HEK293 (cell line): ENCODE measurements at regions not wholly inside any gene's neighbourhood (a gene's known extent, or its start where the extent isn't known, plus 50 kb on each side); places are given as distances from the start of the nearest gene placed in this dataset.

Source experiments
- CTCF ChIA-PET: fragments of 350-600 bp; formaldehyde crosslinking; extraction: SDS; loops from one replicate; lab custom pipeline; 2021; ENCODE audit warnings: antibody characterized with exemption; lab: Yijun Ruan, JAX
- POLR2A ChIA-PET: fragments of 300-600 bp; formaldehyde crosslinking; extraction: SDS; loops from one replicate; lab custom pipeline; 2020; ENCODE audit warnings: antibody characterized with exemption, inconsistent platforms; lab: Yijun Ruan, JAX
- H3K27ac ChIP-seq: fragments of 200-500 bp; sonication (Bioruptor generic); 2 replicates; pipeline ENCODE4 v1.5.1; 2014; ENCODE audit warnings: low read depth, low read length, control low read depth, inconsistent platforms; ENCODE audit errors: extremely low read depth
- H3K36me3 ChIP-seq, 2 experiments: fragments of 200-500 bp in 1 of 2; sonication (Bioruptor generic) in 1 of 2; 1 replicate in 1 of 2; 2 replicates in 1 of 2; pipeline ENCODE4 v1.5.1; 2014 to 2017; ENCODE audit warnings: inconsistent platforms in 2 of 2, low read length in 2 of 2; ENCODE audit not compliant: control insufficient read depth in 2 of 2, insufficient read depth in 1 of 2
- H3K4me1 ChIP-seq: fragments of 200-500 bp; sonication (Bioruptor generic); 2 replicates; pipeline ENCODE4 v1.5.1; 2014; ENCODE audit warnings: mild to moderate bottlenecking, low read length, inconsistent platforms; ENCODE audit not compliant: control insufficient read depth, insufficient read depth
- H3K4me3 ChIP-seq: 2 replicates; pipeline ENCODE4 v1.5.1; 2011; ENCODE audit warnings: low read depth, mild to moderate bottlenecking, control low read depth, low read length, moderate library complexity
- H3K9me3 ChIP-seq: fragments of 200-500 bp; sonication (Bioruptor generic); 2 replicates; pipeline ENCODE4 v1.5.1; 2014; ENCODE audit warnings: low read depth, low read length, inconsistent platforms; ENCODE audit not compliant: control insufficient read depth, insufficient read depth
- EGR2 ChIP-seq: fragments of 450-650 bp; formaldehyde crosslinking; IDR thresholded peaks from 2 replicates; pipeline ENCODE4 v1.5.1; 2016; ENCODE audit warnings: low read depth, missing biosample characterization, missing genetic modification characterization
- GLI4 ChIP-seq: fragments of 450-650 bp; formaldehyde crosslinking; IDR thresholded peaks from 2 replicates; pipeline ENCODE4 v1.5.1; 2016; ENCODE audit warnings: missing biosample characterization, missing genetic modification characterization
- HOXC10 ChIP-seq: sonication (generic); formaldehyde crosslinking; IDR thresholded peaks from 2 replicates; pipeline ENCODE4 v1.8.1; 2023; ENCODE audit warnings: mild to moderate bottlenecking, missing genetic modification reagents
- KLF10 ChIP-seq: fragments of 450-650 bp; IDR thresholded peaks from 2 replicates; pipeline ENCODE4 v1.5.1; 2018; ENCODE audit warnings: missing biosample characterization, mild to moderate bottlenecking, missing genetic modification characterization
- KLF8 ChIP-seq: fragments of 450-650 bp; formaldehyde crosslinking; IDR thresholded peaks from 2 replicates; pipeline ENCODE4 v1.5.1; 2016; ENCODE audit warnings: missing biosample characterization, missing genetic modification characterization
- PRDM1 ChIP-seq: fragments of 450-650 bp; formaldehyde crosslinking; IDR thresholded peaks from 2 replicates; pipeline ENCODE4; 2016; ENCODE audit warnings: missing biosample characterization, missing genetic modification characterization
- PRDM2 ChIP-seq: fragments of 450-650 bp; formaldehyde crosslinking; IDR thresholded peaks from 2 replicates; pipeline ENCODE4 v1.5.1; 2016; ENCODE audit warnings: missing biosample characterization, missing genetic modification characterization, borderline replicate concordance
- ZBTB17 ChIP-seq: fragments of 450-650 bp; formaldehyde crosslinking; IDR thresholded peaks from 2 replicates; pipeline ENCODE4 v1.5.1; 2016; ENCODE audit warnings: missing biosample characterization, missing genetic modification characterization
- ZBTB7A ChIP-seq: fragments of 450-650 bp; formaldehyde crosslinking; IDR thresholded peaks from 2 replicates; pipeline ENCODE4 v1.5.1; 2016; ENCODE audit warnings: low read depth, missing biosample characterization, missing genetic modification characterization
- ZFP3 ChIP-seq: fragments of 450-650 bp; formaldehyde crosslinking; IDR thresholded peaks from 2 replicates; pipeline ENCODE4 v1.5.1; 2016; ENCODE audit warnings: low read depth, missing biosample characterization, missing genetic modification characterization
- ZNF140 ChIP-seq: fragments of 450-650 bp; formaldehyde crosslinking; IDR thresholded peaks from 2 replicates; pipeline ENCODE4 v1.5.1; 2016; ENCODE audit warnings: missing biosample characterization, missing genetic modification characterization
- ZNF280D ChIP-seq: fragments of 450-650 bp; formaldehyde crosslinking; IDR thresholded peaks from 2 replicates; pipeline ENCODE4 v1.5.1; 2016; ENCODE audit warnings: missing biosample characterization, missing genetic modification characterization
- ZNF311 ChIP-seq: fragments of 450-650 bp; formaldehyde crosslinking; IDR thresholded peaks from 2 replicates; pipeline ENCODE4 v1.5.1; 2017; ENCODE audit warnings: missing biosample characterization, missing genetic modification characterization, borderline replicate concordance
- ZNF404 ChIP-seq: fragments of 450-650 bp; formaldehyde crosslinking; IDR thresholded peaks from 2 replicates; pipeline ENCODE4 v1.5.1; 2017; ENCODE audit warnings: missing biosample characterization, missing genetic modification characterization
- ZNF560 ChIP-seq: fragments of 450-650 bp; formaldehyde crosslinking; IDR thresholded peaks from 2 replicates; pipeline ENCODE4 v1.5.1; 2017; ENCODE audit warnings: missing biosample characterization, missing genetic modification characterization, borderline replicate concordance
- ZNF660 ChIP-seq: fragments of 450-650 bp; IDR thresholded peaks from 2 replicates; pipeline ENCODE4 v1.5.1; 2018; ENCODE audit warnings: missing biosample characterization, mild to moderate bottlenecking, missing genetic modification characterization
- ZNF677 ChIP-seq: fragments of 450-650 bp; IDR thresholded peaks from 2 replicates; pipeline ENCODE4 v1.5.0; 2018; ENCODE audit warnings: missing biosample characterization, mild to moderate bottlenecking, missing genetic modification characterization, moderate library complexity
- ZNF692 ChIP-seq: fragments of 450-650 bp; formaldehyde crosslinking; IDR thresholded peaks from 2 replicates; pipeline ENCODE4 v1.5.1; 2016; ENCODE audit warnings: missing biosample characterization, missing genetic modification characterization
- ZSCAN18 ChIP-seq: fragments of 450-650 bp; formaldehyde crosslinking; IDR thresholded peaks from 2 replicates; pipeline ENCODE4 v1.5.1; 2016; ENCODE audit warnings: missing biosample characterization, missing genetic modification characterization
- ZXDB ChIP-seq: fragments of 450-650 bp; formaldehyde crosslinking; IDR thresholded peaks from 2 replicates; pipeline ENCODE4 v1.5.1; 2016; ENCODE audit warnings: missing biosample characterization, missing genetic modification characterization

GRCh38 chr16:64311241-64311640 lies 810.6 kb downstream of the CDH11 start:
- no peaks in the 10 kb centered on the region for H3K4me1 ChIP-seq
- ChIA-PET CTCF (no interaction called here), POLR2A (no interaction called here)
- no peak overlapping the region for H3K27ac ChIP-seq
- TF ChIP-seq ZNF692 (tag by site-specific recombination) (no peak), EGR2 (tag by site-specific recombination) (no peak), ZSCAN18 (tag by site-specific recombination) (no peak), ZBTB7A (tag by site-specific recombination) (no peak), PRDM1 (no peak), ZNF404 (no peak), PRDM2 (tag by site-specific recombination) (no peak), ZNF140 (no peak), ZNF280D (tag by site-specific recombination) (no peak), ZNF560 (no peak), ZNF660 (tag by site-specific recombination) (no peak), GLI4 (tag by site-specific recombination) (no peak), HOXC10 (CRISPR knock-in tag) (no peak), ZFP3 (tag by site-specific recombination) (no peak), ZNF677 (tag by site-specific recombination) (no peak), ZXDB (no peak), ZBTB17 (tag by site-specific recombination) (no peak), ZNF311 (tag by site-specific recombination) (no peak), KLF8 (tag by site-specific recombination) (no peak), KLF10 (tag by site-specific recombination) (no peak)
- H3K4me3 ChIP-seq = no peak overlapping the region
- H3K36me3 ChIP-seq = no peaks in the 10 kb centered on the region
- no peaks in the 10 kb centered on the region for H3K9me3 ChIP-seq
